ENCODE measurements at regions not wholly inside any gene's neighbourhood (a gene's known extent, or its start where the extent isn't known, plus 50 kb on each side); places are given as distances from the start of the nearest gene placed in this dataset.

DNA sequence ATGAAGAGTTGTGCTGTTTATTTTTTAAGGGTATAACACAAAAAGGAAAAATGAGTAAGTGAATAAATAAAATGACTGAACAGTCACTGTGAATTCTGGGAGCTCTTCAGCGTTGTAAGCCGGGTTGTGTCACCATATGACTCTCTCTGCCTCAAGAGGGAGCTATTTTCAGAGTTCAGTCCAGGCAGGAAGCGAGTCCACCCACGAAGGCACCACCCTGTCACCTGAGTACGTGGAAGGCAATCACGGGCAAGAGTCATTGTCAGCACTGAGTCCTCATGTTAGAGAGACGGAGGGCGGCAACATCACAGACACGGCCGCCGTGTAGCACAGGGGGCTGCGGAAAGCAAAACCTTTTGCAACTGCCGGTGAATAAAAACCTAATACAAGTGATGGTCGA, 227.6 kb downstream of the UTP18 start (continued):
- no peak for TF ChIP-seq MIER1 (IDR thresholded peaks at IDR 0.05; ENCODE audit: low read depth)
- TF ChIP-seq ETV1 (tag; conservative IDR thresholded peaks at IDR 0.05; ENCODE audit: low read depth), result no peak
- no peak for TF ChIP-seq ZNF124 (CRISPR knock-in tag; IDR thresholded peaks at IDR 0.05)
- 0 out of 2 replicates have a peak, but pooled peaks have one; percentile 19 for TF ChIP-seq EGR1 (conservative IDR thresholded peaks at IDR 0.05)
- TF ChIP-seq, protein P1, sequence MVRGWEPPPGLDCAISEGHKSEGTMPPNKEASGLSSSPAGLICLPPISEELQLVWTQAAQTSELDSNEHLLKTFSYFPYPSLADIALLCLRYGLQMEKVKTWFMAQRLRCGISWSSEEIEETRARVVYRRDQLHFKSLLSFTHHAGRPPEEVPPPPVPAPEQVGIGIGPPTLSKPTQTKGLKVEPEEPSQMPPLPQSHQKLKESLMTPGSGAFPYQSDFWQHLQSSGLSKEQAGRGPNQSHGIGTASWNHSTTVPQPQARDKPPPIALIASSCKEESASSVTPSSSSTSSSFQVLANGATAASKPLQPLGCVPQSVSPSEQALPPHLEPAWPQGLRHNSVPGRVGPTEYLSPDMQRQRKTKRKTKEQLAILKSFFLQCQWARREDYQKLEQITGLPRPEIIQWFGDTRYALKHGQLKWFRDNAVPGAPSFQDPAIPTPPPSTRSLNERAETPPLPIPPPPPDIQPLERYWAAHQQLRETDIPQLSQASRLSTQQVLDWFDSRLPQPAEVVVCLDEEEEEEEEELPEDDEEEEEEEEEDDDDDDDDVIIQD (CRISPR knock-in tag; IDR thresholded peaks at IDR 0.05), result no peak
- no peak for TF ChIP-seq SRSF3 (IDR thresholded peaks at IDR 0.05; ENCODE audit: insufficient read depth, low read length)
- TF ChIP-seq HDAC8 (tag; IDR thresholded peaks at IDR 0.05), result no peak
- no peak for TF ChIP-seq MCM2 (IDR thresholded peaks at IDR 0.05; ENCODE audit: low read depth)
- no peak for TF ChIP-seq BCOR (IDR thresholded peaks at IDR 0.05)
- no peak for TF ChIP-seq CHD1 (IDR thresholded peaks at IDR 0.05; ENCODE audit: low read length)
- TF ChIP-seq, protein P2, sequence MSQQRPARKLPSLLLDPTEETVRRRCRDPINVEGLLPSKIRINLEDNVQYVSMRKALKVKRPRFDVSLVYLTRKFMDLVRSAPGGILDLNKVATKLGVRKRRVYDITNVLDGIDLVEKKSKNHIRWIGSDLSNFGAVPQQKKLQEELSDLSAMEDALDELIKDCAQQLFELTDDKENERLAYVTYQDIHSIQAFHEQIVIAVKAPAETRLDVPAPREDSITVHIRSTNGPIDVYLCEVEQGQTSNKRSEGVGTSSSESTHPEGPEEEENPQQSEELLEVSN (IDR thresholded peaks at IDR 0.05; ENCODE audit: borderline replicate concordance in 1 of 2, extremely low read depth in 1 of 2, insufficient read depth in 1 of 2, insufficient read length in 1 of 2, low read depth in 1 of 2, low read length in 1 of 2, poor library complexity in 1 of 2, severe bottlenecking in 1 of 2), result peak in 1 of 2 experiments; percentile 18
- TF ChIP-seq ZFPM2 (CRISPR knock-in tag; IDR thresholded peaks at IDR 0.05), result no peak
- no peak for TF ChIP-seq HDGF (IDR thresholded peaks at IDR 0.05)
- TF ChIP-seq, protein P3, sequence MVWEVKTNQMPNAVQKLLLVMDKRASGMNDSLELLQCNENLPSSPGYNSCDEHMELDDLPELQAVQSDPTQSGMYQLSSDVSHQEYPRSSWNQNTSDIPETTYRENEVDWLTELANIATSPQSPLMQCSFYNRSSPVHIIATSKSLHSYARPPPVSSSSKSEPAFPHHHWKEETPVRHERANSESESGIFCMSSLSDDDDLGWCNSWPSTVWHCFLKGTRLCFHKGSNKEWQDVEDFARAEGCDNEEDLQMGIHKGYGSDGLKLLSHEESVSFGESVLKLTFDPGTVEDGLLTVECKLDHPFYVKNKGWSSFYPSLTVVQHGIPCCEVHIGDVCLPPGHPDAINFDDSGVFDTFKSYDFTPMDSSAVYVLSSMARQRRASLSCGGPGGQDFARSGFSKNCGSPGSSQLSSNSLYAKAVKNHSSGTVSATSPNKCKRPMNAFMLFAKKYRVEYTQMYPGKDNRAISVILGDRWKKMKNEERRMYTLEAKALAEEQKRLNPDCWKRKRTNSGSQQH (CRISPR knock-in tag; IDR thresholded peaks at IDR 0.05), result no peak
- TF ChIP-seq CREM (IDR thresholded peaks at IDR 0.05; ENCODE audit: low read depth), result peak; percentile 53
- no peak for TF ChIP-seq BACH1 (tag; IDR thresholded peaks at IDR 0.05)
- TF ChIP-seq KDM2B (CRISPR knock-in tag; IDR thresholded peaks at IDR 0.05), result no peak
- TF ChIP-seq CTCFL (IDR thresholded peaks at IDR 0.05; ENCODE audit: borderline replicate concordance, insufficient read depth, low read depth, low read length, poor library complexity, severe bottlenecking), result peak; percentile 27
- TF ChIP-seq, protein P4, sequence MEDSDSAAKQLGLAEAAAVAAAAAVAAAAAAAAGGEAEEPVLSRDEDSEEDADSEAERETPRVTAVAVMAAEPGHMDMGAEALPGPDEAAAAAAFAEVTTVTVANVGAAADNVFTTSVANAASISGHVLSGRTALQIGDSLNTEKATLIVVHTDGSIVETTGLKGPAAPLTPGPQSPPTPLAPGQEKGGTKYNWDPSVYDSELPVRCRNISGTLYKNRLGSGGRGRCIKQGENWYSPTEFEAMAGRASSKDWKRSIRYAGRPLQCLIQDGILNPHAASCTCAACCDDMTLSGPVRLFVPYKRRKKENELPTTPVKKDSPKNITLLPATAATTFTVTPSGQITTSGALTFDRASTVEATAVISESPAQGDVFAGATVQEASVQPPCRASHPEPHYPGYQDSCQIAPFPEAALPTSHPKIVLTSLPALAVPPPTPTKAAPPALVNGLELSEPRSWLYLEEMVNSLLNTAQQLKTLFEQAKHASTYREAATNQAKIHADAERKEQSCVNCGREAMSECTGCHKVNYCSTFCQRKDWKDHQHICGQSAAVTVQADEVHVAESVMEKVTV (CRISPR knock-in tag; IDR thresholded peaks at IDR 0.05), result no peak
- no peak for TF ChIP-seq NFRKB (IDR thresholded peaks at IDR 0.05; ENCODE audit: low read depth)
- TF ChIP-seq ZZZ3 (IDR thresholded peaks at IDR 0.05), result no peak
- TF ChIP-seq ZNF311 (CRISPR knock-in tag; IDR thresholded peaks at IDR 0.05), result no peak
